HG03439 (cell line): ENCODE measurements at regions not wholly inside any gene's neighbourhood (a gene's known extent, or its start where the extent isn't known, plus 50 kb on each side); places are given as distances from the start of the nearest gene placed in this dataset.
A peak's percentile ranks its signal among the peaks of the same experiment; 100 is the strongest.
"Not testable (repeated sequence)": the region's sequence is repeated elsewhere in the genome, so short reads cannot be mapped to it uniquely, and the experiment has no call there.

Experiments used
- ATAC-seq: cut with Tn5 transposase; IDR thresholded peaks from one replicate; pipeline ENCODE4 v1.9.1; 2021; ENCODE audit warnings: mild to moderate bottlenecking, moderate library complexity; ENCODE audit not compliant: unreplicated experiment

GRCh38 chr1:241447031-241447644 lies 72.4 kb downstream of the FH start:
- ATAC-seq = no peak

GRCh38 chr1:241444836-241445235 lies 74.7 kb downstream of the FH start:
- ATAC-seq = no peak

GRCh38 chr1:241443561-241443960 lies 76.0 kb downstream of the FH start:
- no peak for ATAC-seq

GRCh38 chr1:241442686-241443085 lies 76.9 kb downstream of the FH start:
- ATAC-seq = no peak

GRCh38 chr1:241440904-241441303 lies 78.7 kb downstream of the FH start:
- no peak for ATAC-seq

GRCh38 chr1:241438686-241439085 lies 80.9 kb downstream of the FH start:
- not testable (repeated sequence) for ATAC-seq

GRCh38 chr1:241432241-241432640 lies 75.2 kb upstream of the RGS7 start:
- no peak for ATAC-seq

- ATAC-seq = not testable (repeated sequence)
Observed at GRCh38 chr1:241425091-241425490, 68.1 kb upstream of the RGS7 start.

GRCh38 chr1:241424480-241424971 lies 67.5 kb upstream of the RGS7 start:
- no peak for ATAC-seq

- ATAC-seq = peak; percentile 78
Observed at GRCh38 chr1:241423541-241424479, 66.8 kb upstream of the RGS7 start.

GRCh38 chr1:241422470-241422869 lies 65.5 kb upstream of the RGS7 start:
- ATAC-seq = no peak

GRCh38 chr1:241419986-241420385 lies 63.0 kb upstream of the RGS7 start:
- no peak for ATAC-seq

GRCh38 chr1:241417258-241417657 lies 60.3 kb upstream of the RGS7 start:
- ATAC-seq = no peak

GRCh38 chr1:241413974-241414373 lies 57.0 kb upstream of the RGS7 start:
- ATAC-seq = no peak

- ATAC-seq = peak; percentile 64
Observed at GRCh38 chr1:241413386-241413785, 56.4 kb upstream of the RGS7 start.

- ATAC-seq = no peak
Observed at GRCh38 chr1:241412646-241413045, 55.6 kb upstream of the RGS7 start.

GRCh38 chr1:241411776-241412338 lies 54.9 kb upstream of the RGS7 start:
- ATAC-seq = no peak

- no peak for ATAC-seq
Observed at GRCh38 chr1:241411056-241411775, 54.2 kb upstream of the RGS7 start.

GRCh38 chr1:241408170-241408569 lies 51.2 kb upstream of the RGS7 start:
- no peak for ATAC-seq
